Activated T-cell treated with anti-CD3 and anti-CD28 coated beads, Interleukin-2, amount 50 U/mL, for 4 hours (primary cell): ENCODE measurements at regions not wholly inside any gene's neighbourhood (a gene's known extent, or its start where the extent isn't known, plus 50 kb on each side); places are given as distances from the start of the nearest gene placed in this dataset.
"Not testable (repeated sequence)": the region's sequence is repeated elsewhere in the genome, so short reads cannot be mapped to it uniquely, and the experiment has no call there.

Experiments
- ATAC-seq, 2 donors: fragments of 200-7000 bp; cut with Tn5 transposase; one replicate each; pipeline ENCODE4 v1.10.0; 2021
- DNase-seq: peaks from one replicate; pipeline ENCODE4 v3.0.0-alpha.2; 2020
- H3K27me3 Mint-ChIP-seq: one replicate; pipeline ENCODE4 v1.8.0; 2021; ENCODE audit warnings: low read depth, mixed read lengths
- H3K36me3 Mint-ChIP-seq: one replicate; pipeline ENCODE4 v1.8.0; 2022; ENCODE audit warnings: mixed read lengths; ENCODE audit not compliant: insufficient read depth
- H3K4me1 Mint-ChIP-seq: one replicate; pipeline ENCODE4 v1.8.0; 2021; ENCODE audit warnings: low read depth, mixed read lengths
- H3K4me3 Mint-ChIP-seq: one replicate; pipeline ENCODE4 v1.8.0; 2021; ENCODE audit warnings: mild to moderate bottlenecking, moderate library complexity, mixed read lengths
- H3K9me3 Mint-ChIP-seq: one replicate; pipeline ENCODE4 v1.8.0; 2021; ENCODE audit warnings: mixed read lengths

DNA sequence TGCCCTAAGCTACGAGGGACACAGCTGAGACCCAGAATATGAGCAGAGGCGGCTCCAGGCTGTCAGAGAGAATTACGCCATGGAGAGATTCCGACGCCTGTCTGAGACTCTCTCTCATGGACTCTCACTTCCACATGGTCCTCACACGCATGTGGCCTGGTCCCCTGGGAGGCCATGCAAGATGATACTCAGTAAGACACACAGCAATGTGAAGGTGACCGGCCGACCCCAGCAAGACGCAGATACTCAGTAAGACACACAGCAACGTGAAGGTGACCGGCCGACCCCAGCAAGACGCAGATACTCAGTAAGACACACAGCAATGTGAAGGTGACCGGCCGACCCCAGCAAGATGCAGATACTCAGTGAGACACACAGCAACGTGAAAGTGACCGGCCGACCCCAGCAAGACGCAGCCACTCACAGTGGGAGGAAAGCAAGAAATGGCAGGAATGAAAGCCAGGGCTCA, 400.8 kb upstream of the MYT1L start:
- ATAC-seq = no peak

DNA sequence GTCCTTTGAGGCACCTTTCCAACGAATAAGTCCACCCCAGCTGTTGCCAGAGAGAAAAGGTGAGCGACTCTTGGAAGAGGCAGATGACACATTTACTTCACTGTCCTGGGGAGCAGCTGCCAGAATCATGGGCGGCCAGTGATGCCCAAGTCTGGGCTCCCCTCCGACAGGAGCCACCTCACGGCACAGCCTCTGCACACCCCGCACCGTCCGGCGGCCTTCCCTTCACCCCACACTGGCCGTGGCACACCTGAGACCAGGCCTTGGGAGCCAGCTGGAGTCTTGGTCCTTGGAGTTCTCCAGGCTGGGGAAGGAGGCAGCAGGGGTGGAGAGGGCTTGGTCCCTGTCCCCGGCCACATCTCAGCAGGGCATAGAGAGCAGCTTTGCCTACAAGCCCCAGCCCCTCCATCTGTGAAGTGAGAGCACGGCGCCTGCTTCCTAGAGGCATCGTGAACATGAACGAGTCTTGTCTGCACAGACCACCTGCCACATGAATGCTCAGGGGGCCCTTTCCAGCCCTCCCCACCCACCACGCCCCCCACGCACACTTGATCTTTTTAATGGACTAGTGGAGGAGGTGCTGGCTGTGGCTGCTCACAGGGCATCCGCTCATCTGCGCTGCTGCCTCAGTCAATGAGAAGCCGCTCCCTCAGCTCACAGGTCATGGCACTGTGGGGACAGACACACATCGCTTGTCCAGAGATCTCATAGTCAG, 400.2 kb upstream of the MYT1L start:
- no peak overlapping the region for H3K4me3 Mint-ChIP-seq
- DNase-seq = no peak
- no peaks in the 10 kb centered on the region for H3K4me1 Mint-ChIP-seq
- no peak for ATAC-seq
- H3K27me3 Mint-ChIP-seq = peaks cover 1% of the 10 kb centered on the region
- no peaks in the 10 kb centered on the region for H3K9me3 Mint-ChIP-seq
- no peaks in the 10 kb centered on the region for H3K36me3 Mint-ChIP-seq

More for the DNA sequence above, 400.8 kb upstream of the MYT1L start:
- Mint-ChIP-seq H3K9me3 (no peaks in the 10 kb centered on the region), H3K36me3 (no peaks in the 10 kb centered on the region), H3K27me3 (peaks cover 1% of the 10 kb centered on the region), H3K4me1 (no peaks in the 10 kb centered on the region), H3K4me3 (no peak overlapping the region)
- no peak for DNase-seq

DNA sequence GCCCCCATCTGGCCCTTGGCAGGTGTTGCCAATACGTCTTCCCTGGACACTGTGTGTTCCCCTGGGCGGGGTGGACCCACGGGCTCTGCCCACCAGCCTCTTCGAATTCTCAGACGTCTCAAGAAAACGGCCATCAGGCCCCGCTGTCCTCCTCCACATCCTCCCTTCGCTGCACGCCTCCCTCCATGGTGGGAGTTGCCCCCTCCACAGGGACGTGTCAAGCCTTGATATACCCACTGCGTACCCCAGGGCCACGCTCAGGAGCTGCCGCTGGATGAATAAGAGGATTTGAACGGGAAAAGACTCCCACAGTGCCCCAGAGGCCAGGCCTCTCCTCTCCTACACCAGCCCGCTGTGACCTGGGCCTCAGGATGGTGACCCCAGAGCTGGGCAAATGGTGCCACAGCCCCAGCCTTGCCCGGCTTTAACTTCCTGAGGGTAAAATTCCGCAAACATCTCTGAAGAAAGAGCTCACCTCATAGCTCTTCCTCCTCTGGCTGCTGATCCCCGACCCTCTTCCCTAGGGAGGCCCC, 399.3 kb upstream of the MYT1L start:
- Mint-ChIP-seq H3K36me3 (no peaks in the 10 kb centered on the region), H3K27me3 (peaks cover 1% of the 10 kb centered on the region), H3K4me1 (no peaks in the 10 kb centered on the region), H3K4me3 (no peak overlapping the region), H3K9me3 (no peaks in the 10 kb centered on the region)
- no peak for DNase-seq
- ATAC-seq = no peak

DNA sequence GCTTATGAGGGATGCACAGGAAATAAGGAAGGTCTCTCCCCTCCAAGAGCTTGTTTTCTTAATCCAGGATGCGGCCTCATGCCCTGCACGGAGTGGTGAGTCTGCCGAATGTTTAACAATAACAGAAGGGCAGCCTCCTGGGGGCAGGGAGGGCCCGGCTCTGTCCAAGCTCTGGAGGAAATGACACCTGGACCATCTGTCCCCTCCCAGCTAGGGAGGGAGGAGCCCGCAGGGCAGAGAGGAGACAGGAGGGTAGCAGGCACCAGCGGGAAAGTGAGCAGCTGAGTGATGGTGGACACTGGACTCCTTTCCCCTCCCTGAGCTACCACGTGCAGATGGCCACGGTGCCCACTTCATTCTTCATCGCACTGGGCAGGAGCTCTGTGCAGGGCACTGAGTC, 398.2 kb upstream of the MYT1L start:
- Mint-ChIP-seq H3K9me3 (no peaks in the 10 kb centered on the region), H3K36me3 (no peaks in the 10 kb centered on the region), H3K4me1 (no peaks in the 10 kb centered on the region), H3K27me3 (peaks cover 1% of the 10 kb centered on the region), H3K4me3 (no peak overlapping the region)
- DNase-seq = no peak
- ATAC-seq = no peak

DNA sequence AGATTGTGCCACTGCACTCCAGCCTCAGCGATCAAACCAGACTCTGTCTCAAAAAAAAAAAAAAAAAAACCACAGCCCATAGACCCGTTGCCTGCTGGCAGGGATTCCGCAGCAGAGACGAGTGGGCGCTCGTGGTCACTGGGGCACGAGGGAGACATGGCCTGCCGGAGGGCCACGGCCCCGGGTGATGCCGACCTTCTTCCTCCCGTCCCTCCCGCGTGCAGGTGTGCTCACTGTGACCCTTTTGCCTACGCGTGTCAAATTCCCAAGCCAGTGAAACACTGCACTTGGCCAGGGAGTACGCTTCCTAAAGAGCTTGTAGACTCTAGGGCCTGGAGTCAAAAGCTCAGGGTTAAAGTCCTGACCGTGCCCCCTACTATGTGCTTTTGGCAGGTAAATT, 397.6 kb upstream of the MYT1L start:
- no peak for DNase-seq
- Mint-ChIP-seq H3K4me1 (no peaks in the 10 kb centered on the region), H3K9me3 (no peaks in the 10 kb centered on the region), H3K27me3 (peaks cover 1% of the 10 kb centered on the region), H3K4me3 (no peak overlapping the region), H3K36me3 (no peaks in the 10 kb centered on the region)
- ATAC-seq = no peak

DNA sequence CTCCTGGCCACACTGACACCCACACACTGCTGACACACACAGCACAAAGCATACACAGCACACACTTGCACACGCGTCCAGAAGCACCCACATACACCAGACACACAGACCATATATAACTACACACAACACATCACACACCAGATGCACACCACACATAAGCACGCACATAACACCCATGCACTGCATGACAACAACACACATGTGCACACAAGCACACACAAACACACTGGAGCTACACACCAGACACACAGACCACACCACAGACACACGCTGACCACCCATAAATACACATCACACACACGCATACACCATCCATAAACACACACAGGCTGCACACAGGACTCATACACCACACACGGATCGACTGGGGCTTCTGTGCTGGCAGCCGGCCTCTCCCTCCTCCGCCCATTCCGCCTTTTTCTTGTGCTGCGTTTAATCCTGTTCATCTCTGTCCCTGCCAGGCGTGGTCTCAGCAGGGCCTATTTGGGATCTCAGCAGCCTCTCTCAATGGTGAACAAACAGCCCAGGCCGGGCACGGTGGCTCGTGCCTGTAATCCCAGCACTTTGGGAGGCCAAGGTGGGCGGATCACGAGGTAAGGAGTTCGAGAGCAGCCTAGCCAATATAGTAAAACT, 396.9 kb upstream of the MYT1L start:
- peaks cover 1% of the 10 kb centered on the region for H3K27me3 Mint-ChIP-seq
- no peaks in the 10 kb centered on the region for H3K4me1 Mint-ChIP-seq
- DNase-seq (no peak), ATAC-seq (no peak)
- H3K9me3 Mint-ChIP-seq = no peaks in the 10 kb centered on the region
- H3K4me3 Mint-ChIP-seq = no peak overlapping the region
- H3K36me3 Mint-ChIP-seq = no peaks in the 10 kb centered on the region

DNA sequence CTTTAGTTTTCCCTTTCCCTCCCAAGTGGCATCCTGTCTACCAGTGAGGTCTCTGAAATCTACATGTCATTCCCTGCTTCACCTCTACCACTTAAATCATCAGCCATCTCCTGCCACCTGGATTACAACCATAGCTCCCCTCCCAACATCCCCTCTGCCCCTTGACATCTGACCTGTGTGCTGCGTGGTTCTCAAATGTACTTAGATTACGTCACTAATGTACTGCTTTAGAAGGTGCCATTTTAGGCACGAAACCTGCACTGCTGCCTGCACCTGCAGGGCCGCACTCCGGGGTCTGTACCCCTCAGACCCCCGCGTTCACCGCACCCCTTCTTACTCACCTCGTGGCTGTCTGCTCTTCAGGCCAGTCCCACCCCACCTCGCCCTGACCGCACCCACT, 395.1 kb upstream of the MYT1L start:
- no peaks in the 10 kb centered on the region for H3K36me3 Mint-ChIP-seq
- H3K4me1 Mint-ChIP-seq = no peaks in the 10 kb centered on the region
- ATAC-seq (no peak), DNase-seq (no peak)
- H3K9me3 Mint-ChIP-seq = no peaks in the 10 kb centered on the region
- H3K4me3 Mint-ChIP-seq = no peak overlapping the region
- peaks cover 1% of the 10 kb centered on the region for H3K27me3 Mint-ChIP-seq

DNA sequence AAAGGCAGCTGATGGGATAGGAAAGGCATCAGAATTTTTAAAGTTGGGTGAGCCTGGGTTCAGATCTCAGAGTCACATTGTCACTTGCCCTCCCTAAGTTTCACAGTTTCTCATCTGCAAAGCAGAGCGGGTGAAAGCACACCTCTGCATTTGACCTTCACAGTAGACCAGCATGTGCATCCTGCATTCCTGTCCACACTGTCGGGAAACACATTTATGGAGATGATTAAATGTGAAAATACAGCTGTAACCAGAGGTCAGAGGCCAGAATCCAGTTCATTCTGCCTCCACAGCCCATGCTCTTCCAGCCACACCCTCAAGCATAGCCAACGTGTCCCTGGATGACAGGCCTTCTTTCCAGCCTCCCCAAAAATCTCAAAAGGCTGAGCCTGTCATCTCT, 392.0 kb upstream of the MYT1L start:
- Mint-ChIP-seq H3K4me1 (no peaks in the 10 kb centered on the region), H3K9me3 (no peaks in the 10 kb centered on the region), H3K27me3 (peaks cover 1% of the 10 kb centered on the region), H3K36me3 (no peaks in the 10 kb centered on the region), H3K4me3 (no peak overlapping the region)
- no peak for DNase-seq
- ATAC-seq = no peak

DNA sequence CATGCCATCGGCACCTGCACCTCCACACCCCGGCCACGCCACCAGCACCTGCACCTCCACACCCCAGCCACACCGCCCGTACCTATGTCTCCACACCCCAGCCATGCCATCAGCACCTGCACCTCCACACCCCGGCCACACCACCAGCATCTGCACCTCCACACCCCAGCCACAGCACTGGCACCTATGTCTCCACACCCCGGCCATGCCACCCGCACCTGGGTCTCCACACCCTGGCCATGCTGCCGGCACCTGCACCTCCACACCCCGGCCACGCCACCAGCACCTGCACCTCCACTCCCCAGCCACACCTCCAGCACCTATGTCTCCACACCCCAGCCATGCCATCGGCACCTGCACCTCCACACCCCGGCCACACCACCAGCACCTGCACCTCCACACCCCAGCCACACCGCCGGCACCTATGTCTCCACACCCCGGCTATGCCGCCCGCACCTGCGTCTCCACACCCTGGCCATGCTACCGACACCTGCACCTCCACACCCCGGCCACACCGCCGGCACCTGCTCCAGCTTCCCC, 390.3 kb upstream of the MYT1L start:
- DNase-seq (no peak), ATAC-seq (no peak)
- Mint-ChIP-seq H3K9me3 (no peaks in the 10 kb centered on the region), H3K27me3 (no peaks in the 10 kb centered on the region), H3K4me3 (no peak overlapping the region), H3K4me1 (no peaks in the 10 kb centered on the region), H3K36me3 (no peaks in the 10 kb centered on the region)

DNA sequence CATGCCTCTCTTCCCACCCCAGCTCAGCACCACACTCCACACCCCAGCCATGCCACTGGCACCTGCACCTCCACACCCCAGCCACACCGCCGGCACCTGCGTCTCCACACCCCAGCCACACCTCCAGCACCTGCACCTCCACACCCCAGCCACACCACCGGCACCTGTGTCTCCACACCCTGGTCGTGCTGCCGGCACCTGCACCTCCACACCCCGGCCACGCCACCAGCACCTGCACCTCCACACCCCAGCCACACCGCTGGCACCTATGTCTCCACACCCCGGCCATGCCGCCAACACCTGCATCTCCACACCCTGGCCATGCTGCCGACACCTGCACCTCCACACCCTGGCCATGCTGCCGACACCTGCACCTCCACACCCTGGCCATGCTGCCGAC, 389.7 kb upstream of the MYT1L start:
- not testable (repeated sequence) for DNase-seq, H3K4me3 Mint-ChIP-seq, ATAC-seq, H3K36me3 Mint-ChIP-seq, H3K4me1 Mint-ChIP-seq, H3K27me3 Mint-ChIP-seq, H3K9me3 Mint-ChIP-seq

DNA sequence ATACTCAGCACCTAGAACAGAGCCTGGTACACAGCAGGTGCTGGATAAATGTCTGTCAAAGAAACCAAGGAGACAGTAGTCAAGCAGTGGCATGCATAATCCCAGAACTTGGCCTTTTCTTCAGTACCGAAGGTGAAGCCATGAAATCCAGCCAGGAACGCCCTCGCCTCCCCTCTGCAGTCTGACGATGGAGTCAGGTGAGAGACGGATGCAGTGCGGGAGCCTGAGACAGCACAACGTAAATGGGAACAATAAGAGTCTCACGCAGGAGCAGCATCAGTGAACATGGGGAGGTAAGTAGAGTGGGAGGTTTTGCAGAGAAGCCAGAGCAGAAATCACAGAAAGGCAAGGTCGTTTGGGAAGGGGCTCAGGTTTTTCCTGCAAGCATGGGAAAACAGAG, 389.3 kb upstream of the MYT1L start:
- DNase-seq (no peak), ATAC-seq (no peak)
- Mint-ChIP-seq H3K4me1 (no peaks in the 10 kb centered on the region), H3K4me3 (no peak overlapping the region), H3K9me3 (no peaks in the 10 kb centered on the region), H3K36me3 (no peaks in the 10 kb centered on the region), H3K27me3 (no peaks in the 10 kb centered on the region)

DNA sequence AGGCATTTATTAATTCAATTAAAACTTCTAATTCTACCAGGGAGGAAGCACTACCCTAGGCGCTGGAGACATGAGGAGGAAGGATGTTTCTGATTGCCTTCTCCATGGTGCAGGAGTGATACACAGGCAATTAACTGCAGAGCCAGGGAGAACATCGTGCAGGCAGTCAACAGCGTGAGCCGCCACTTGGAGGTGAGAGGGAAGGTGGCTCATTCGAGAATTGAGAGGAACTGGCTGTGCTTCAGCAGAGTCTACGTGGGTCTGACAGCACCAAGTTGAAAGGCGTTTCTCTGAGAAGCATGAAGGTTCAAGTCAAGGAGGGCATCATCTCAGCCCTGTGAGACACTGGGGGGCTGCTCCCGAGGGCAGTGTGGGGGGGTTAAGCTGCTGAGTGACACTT, 388.7 kb upstream of the MYT1L start:
- Mint-ChIP-seq H3K27me3 (no peaks in the 10 kb centered on the region), H3K4me3 (no peak overlapping the region), H3K36me3 (no peaks in the 10 kb centered on the region), H3K9me3 (no peaks in the 10 kb centered on the region), H3K4me1 (no peaks in the 10 kb centered on the region)
- ATAC-seq (no peak), DNase-seq (no peak)

DNA sequence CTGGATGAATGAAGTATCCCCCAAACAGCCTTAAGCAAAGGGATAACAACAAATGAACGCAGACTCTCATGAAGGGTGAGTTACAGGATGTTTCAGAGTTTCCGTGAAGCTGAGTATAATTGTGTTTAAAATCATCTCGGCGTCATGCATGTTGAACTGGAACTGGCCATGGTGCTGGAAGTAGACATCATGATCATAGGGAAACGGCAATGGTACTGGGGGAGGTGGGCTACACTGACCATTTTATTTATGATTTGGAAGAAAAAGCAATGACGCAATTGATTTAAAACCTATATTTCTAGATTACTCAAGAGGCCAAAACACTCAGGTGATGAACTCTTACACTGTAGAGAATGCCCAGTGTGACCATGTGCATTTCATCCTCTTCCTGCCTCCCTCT, 387.9 kb upstream of the MYT1L start:
- Mint-ChIP-seq H3K4me3 (no peak overlapping the region), H3K36me3 (no peaks in the 10 kb centered on the region), H3K27me3 (no peaks in the 10 kb centered on the region), H3K4me1 (no peaks in the 10 kb centered on the region), H3K9me3 (no peaks in the 10 kb centered on the region)
- DNase-seq (no peak), ATAC-seq (no peak)

DNA sequence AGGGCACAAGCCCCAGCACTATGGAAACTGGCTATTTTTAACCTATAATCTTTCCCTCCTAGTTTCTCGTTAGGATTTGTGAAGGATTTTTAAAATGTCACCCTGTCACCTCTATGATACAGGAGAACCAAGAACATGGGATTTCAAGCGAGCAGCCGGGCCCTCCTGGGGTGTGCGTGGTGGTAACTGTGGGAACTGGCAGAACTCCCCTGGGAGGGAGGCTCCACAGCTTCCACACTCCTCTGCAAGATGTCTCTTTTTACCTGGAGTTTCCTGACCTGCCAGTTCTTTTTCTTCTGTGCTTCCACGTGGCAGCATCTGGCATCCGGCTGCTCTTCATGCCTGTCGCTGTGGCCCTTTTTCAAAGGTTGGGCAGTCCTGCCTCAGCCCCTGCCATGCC, 386.3 kb upstream of the MYT1L start:
- Mint-ChIP-seq H3K27me3 (peaks cover 6% of the 10 kb centered on the region), H3K9me3 (no peaks in the 10 kb centered on the region), H3K4me1 (no peaks in the 10 kb centered on the region), H3K4me3 (no peak overlapping the region), H3K36me3 (no peaks in the 10 kb centered on the region)
- no peak for ATAC-seq
- no peak for DNase-seq

DNA sequence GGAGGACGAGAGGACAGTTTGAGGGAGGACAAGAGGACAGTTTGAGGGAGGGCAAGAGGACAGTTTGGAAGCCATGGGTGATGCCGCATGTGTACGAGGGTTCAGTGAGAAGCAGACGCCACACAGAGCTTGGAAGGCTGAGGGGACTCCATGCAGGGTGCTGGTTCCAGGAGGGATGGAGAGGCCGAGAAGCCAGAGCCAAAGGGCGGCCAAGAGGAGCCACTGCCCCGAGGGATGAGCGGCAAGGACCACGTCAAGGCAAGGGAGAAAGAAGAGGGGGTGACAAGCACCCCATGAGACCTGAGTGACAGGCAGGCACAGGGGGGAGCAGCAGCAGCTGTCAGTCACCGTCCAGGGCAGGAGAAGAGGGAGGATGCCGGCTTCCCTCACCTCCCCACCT, 385.7 kb upstream of the MYT1L start:
- no peaks in the 10 kb centered on the region for H3K4me1 Mint-ChIP-seq
- H3K36me3 Mint-ChIP-seq = no peaks in the 10 kb centered on the region
- ATAC-seq = no peak
- no peak overlapping the region for H3K4me3 Mint-ChIP-seq
- peaks cover 7% of the 10 kb centered on the region for H3K27me3 Mint-ChIP-seq
- no peak for DNase-seq
- H3K9me3 Mint-ChIP-seq = no peaks in the 10 kb centered on the region
